Muscle of leg (tissue), 3 donors: ENCODE measurements at regions not wholly inside any gene's neighbourhood (a gene's known extent, or its start where the extent isn't known, plus 50 kb on each side); places are given as distances from the start of the nearest gene placed in this dataset.

Source experiments
- DNase-seq: peaks from one replicate; pipeline ENCODE4 v3.0.0; 2013
- H3K27ac ChIP-seq: one replicate; pipeline ENCODE4 v1.5.1; 2013; ENCODE audit warnings: mild to moderate bottlenecking, low read length, control low read depth
- H3K27me3 ChIP-seq: one replicate; pipeline ENCODE4 v1.6.1; 2013; ENCODE audit warnings: low read length; ENCODE audit not compliant: control insufficient read depth, insufficient read depth
- H3K36me3 ChIP-seq: one replicate; pipeline ENCODE4 v1.6.1; 2013; ENCODE audit warnings: low read length; ENCODE audit not compliant: control insufficient read depth, insufficient read depth
- H3K4me1 ChIP-seq: one replicate; pipeline ENCODE4 v1.6.1; 2013; ENCODE audit warnings: low read length; ENCODE audit not compliant: control insufficient read depth, insufficient read depth
- H3K4me3 ChIP-seq: one replicate; pipeline ENCODE4 v1.5.1; 2013; ENCODE audit warnings: low read length, control low read depth
- H3K9me3 ChIP-seq: replicated peaks from 2 replicates; pipeline ENCODE4 v1.6.1; 2013; ENCODE audit warnings: low read depth, low read length; ENCODE audit not compliant: control insufficient read depth
- WGBS: methylation state at CpG from one replicate; pipeline ENCODE4 v1.1.5; 2013; ENCODE audit warnings: missing lambda C conversion rate; ENCODE audit not compliant: insufficient coverage; 5-methylcytosine and 5-hydroxymethylcytosine counted together

GRCh38 chr16:16869746-16870145 lies 490.8 kb downstream of the NPIPA7 start:
- H3K4me3 ChIP-seq = no peak overlapping the region
- 90% methylated on average over 2 of the region's 5 CpGs for WGBS
- H3K27me3 ChIP-seq = peaks cover 6% of the 10 kb centered on the region
- H3K27ac ChIP-seq = no peak overlapping the region
- no peaks in the 10 kb centered on the region for H3K4me1 ChIP-seq
- no peaks in the 10 kb centered on the region for H3K9me3 ChIP-seq
- H3K36me3 ChIP-seq = no peaks in the 10 kb centered on the region
- no peak for DNase-seq

- Histone ChIP-seq H3K4me1 (no peaks in the 10 kb centered on the region), H3K27ac (no peak overlapping the region), H3K27me3 (peaks cover 6% of the 10 kb centered on the region), H3K4me3 (no peak overlapping the region), H3K9me3 (no peaks in the 10 kb centered on the region), H3K36me3 (no peaks in the 10 kb centered on the region)
- 48% methylated on average over 4 of the region's 9 CpGs for WGBS
- DNase-seq = no peak
Observed at GRCh38 chr16:16871196-16871595, 492.3 kb downstream of the NPIPA7 start.

GRCh38 chr16:16877061-16877460 lies 498.1 kb downstream of the NPIPA7 start:
- DNase-seq = no peak
- Histone ChIP-seq H3K9me3 (no peaks in the 10 kb centered on the region), H3K4me1 (no peaks in the 10 kb centered on the region), H3K27me3 (no peaks in the 10 kb centered on the region), H3K36me3 (no peaks in the 10 kb centered on the region), H3K4me3 (no peak overlapping the region), H3K27ac (no peak overlapping the region)
- WGBS = 60% methylated on average over 1 of the region's 2 CpGs

- no peaks in the 10 kb centered on the region for H3K4me1 ChIP-seq
- H3K27ac ChIP-seq = no peak overlapping the region
- no peak for DNase-seq
- 61% methylated on average over 4 of the region's 8 CpGs for WGBS
- no peaks in the 10 kb centered on the region for H3K9me3 ChIP-seq
- H3K27me3 ChIP-seq = no peaks in the 10 kb centered on the region
- H3K4me3 ChIP-seq = no peak overlapping the region
- H3K36me3 ChIP-seq = no peaks in the 10 kb centered on the region
Observed at GRCh38 chr16:16879567-16880251, 500.8 kb downstream of the NPIPA7 start.

- H3K9me3 ChIP-seq = no peaks in the 10 kb centered on the region
- H3K36me3 ChIP-seq = no peaks in the 10 kb centered on the region
- H3K4me3 ChIP-seq = no peak overlapping the region
- no peaks in the 10 kb centered on the region for H3K4me1 ChIP-seq
- no peak for DNase-seq
- no CpG with 5 or more reads among the region's 7 CpGs for WGBS
- no peaks in the 10 kb centered on the region for H3K27me3 ChIP-seq
- no peak overlapping the region for H3K27ac ChIP-seq
Observed at GRCh38 chr16:16881814-16882213, 502.9 kb downstream of the NPIPA7 start.

- Histone ChIP-seq H3K27ac (no peak overlapping the region), H3K4me1 (no peaks in the 10 kb centered on the region), H3K36me3 (no peaks in the 10 kb centered on the region), H3K9me3 (no peaks in the 10 kb centered on the region), H3K4me3 (no peak overlapping the region), H3K27me3 (no peaks in the 10 kb centered on the region)
- no CpG with 5 or more reads among the region's 3 CpGs for WGBS
- DNase-seq = no peak
Observed at GRCh38 chr16:16882766-16883165, 503.8 kb downstream of the NPIPA7 start.

- no peak overlapping the region for H3K4me3 ChIP-seq
- 80% methylated on average over 1 of the region's 1 CpG for WGBS
- H3K27ac ChIP-seq = no peak overlapping the region
- no peaks in the 10 kb centered on the region for H3K9me3 ChIP-seq
- DNase-seq = no peak
- no peaks in the 10 kb centered on the region for H3K36me3 ChIP-seq
- no peaks in the 10 kb centered on the region for H3K27me3 ChIP-seq
- no peaks in the 10 kb centered on the region for H3K4me1 ChIP-seq
Observed at GRCh38 chr16:16884451-16884850, 505.5 kb downstream of the NPIPA7 start.

GRCh38 chr16:16887193-16887592 lies 508.3 kb downstream of the NPIPA7 start:
- 89% methylated on average over 4 of the region's 4 CpGs for WGBS
- no peak overlapping the region for H3K4me3 ChIP-seq
- no peaks in the 10 kb centered on the region for H3K36me3 ChIP-seq

GRCh38 chr16:16890964-16891363 lies 512.0 kb downstream of the NPIPA7 start:
- DNase-seq = no peak
- H3K4me3 ChIP-seq = no peak overlapping the region
- H3K4me1 ChIP-seq = no peaks in the 10 kb centered on the region
- no peaks in the 10 kb centered on the region for H3K27me3 ChIP-seq
- H3K9me3 ChIP-seq = no peaks in the 10 kb centered on the region
- no CpG with 5 or more reads among the region's 2 CpGs for WGBS
- no peak overlapping the region for H3K27ac ChIP-seq
- no peaks in the 10 kb centered on the region for H3K36me3 ChIP-seq

More at GRCh38 chr16:16887193-16887592, 508.3 kb downstream of the NPIPA7 start:
- DNase-seq = no peak
- H3K4me1 ChIP-seq = no peaks in the 10 kb centered on the region
- no peaks in the 10 kb centered on the region for H3K27me3 ChIP-seq
- H3K9me3 ChIP-seq = no peaks in the 10 kb centered on the region
- no peak overlapping the region for H3K27ac ChIP-seq

- WGBS = no CpG with 5 or more reads among the region's 1 CpG
- H3K27ac ChIP-seq = no peak overlapping the region
- no peaks in the 10 kb centered on the region for H3K27me3 ChIP-seq
- peaks cover 4% of the 10 kb centered on the region for H3K9me3 ChIP-seq
- H3K4me1 ChIP-seq = no peaks in the 10 kb centered on the region
- no peaks in the 10 kb centered on the region for H3K36me3 ChIP-seq
- no peak overlapping the region for H3K4me3 ChIP-seq
- no peak for DNase-seq
Observed at GRCh38 chr16:16904601-16905000, 525.7 kb downstream of the NPIPA7 start.

- H3K4me3 ChIP-seq = no peak overlapping the region
- no peaks in the 10 kb centered on the region for H3K4me1 ChIP-seq
- 88% methylated on average over 1 of the region's 3 CpGs for WGBS
- no peak for DNase-seq
- H3K36me3 ChIP-seq = no peaks in the 10 kb centered on the region
- H3K9me3 ChIP-seq = peaks cover 4% of the 10 kb centered on the region
- H3K27ac ChIP-seq = no peak overlapping the region
- H3K27me3 ChIP-seq = no peaks in the 10 kb centered on the region
Observed at GRCh38 chr16:16905850-16906249, 526.9 kb downstream of the NPIPA7 start.
